ENCODE measurements at regions not wholly inside any gene's neighbourhood (a gene's known extent, or its start where the extent isn't known, plus 50 kb on each side); places are given as distances from the start of the nearest gene placed in this dataset.
"Not testable (repeated sequence)": the region's sequence is repeated elsewhere in the genome, so short reads cannot be mapped to it uniquely, and the experiment has no call there.

DNA sequence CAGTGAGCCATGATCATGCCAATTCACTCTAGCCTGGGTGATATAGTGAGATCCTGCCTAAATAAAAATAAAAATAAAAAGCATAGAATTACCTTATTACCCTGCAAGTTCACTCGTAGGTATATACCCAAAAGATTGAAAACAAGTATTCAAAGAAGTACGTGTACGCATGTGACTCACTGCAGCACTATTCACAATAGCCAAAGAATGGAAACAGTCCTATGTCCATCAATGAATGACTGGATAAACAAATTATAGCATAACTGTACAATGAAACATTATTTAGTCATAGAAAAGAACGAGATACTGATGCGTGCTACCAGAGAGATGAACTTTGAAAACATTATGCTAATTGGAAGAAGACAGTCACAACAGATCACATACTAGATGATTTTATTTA is 204.6 kb upstream of the DIAPH2 start:
- DNase-seq (ENCODE audit: low read depth in 1 of 2, low spot score in 1 of 2), result no peak
- in situ Hi-C loops (cut with HindIII; ENCODE audit: low pct_unique_long_range_greater_than_20kb, low sequenced_read_pairs), result no loop called here
- no peak for TF ChIP-seq JUND (IDR thresholded peaks at IDR 0.05; ENCODE audit: low read depth)

DNA sequence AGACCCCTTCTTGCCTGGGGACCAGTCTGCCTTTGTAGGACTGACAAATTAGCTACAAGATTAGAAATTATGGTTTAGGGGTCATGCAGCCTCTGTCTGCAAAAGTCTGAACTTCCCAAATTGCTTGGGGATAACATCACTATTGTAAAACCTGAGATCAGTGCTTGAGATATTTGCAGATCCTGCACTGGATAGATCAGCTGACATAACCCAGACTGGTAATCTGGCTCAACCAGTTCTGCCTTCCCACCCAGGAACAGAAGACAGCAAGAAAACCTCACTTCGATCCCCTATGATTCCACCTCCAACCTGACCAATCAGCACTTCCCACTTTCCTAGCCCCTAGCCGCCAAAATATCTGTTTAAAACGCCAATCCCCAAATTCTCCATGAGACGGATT is 202.8 kb upstream of the DIAPH2 start:
- no peak for TF ChIP-seq JUND (IDR thresholded peaks at IDR 0.05; ENCODE audit: low read depth)
- DNase-seq (ENCODE audit: low read depth in 1 of 2, low spot score in 1 of 2), result no peak
- in situ Hi-C loops (cut with HindIII; ENCODE audit: low pct_unique_long_range_greater_than_20kb, low sequenced_read_pairs), result no loop called here

DNA sequence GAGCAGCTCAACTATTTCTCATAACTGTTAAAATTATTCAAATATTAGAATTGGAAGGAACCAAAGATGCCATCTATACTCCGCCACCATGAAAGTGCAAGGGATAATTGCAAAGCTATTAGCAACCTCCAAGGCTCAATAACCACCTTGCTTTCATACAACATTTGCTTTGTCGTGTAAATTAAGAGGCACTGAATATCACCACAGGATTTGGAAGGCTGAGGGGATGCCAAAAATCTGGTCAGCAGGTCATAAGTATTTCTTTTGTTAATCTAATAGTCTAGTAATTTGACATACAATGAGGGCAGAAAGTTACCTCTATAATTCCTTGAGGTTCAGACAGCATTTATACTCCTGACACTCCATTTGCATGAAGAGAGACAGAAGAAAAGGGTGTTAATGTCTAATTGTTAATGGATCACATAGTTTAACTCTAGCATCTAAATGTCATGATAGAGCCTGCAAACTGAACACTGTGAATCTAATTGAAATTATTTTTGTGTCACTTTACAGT is 200.9 kb upstream of the DIAPH2 start:
- in situ Hi-C loops (cut with HindIII; ENCODE audit: low pct_unique_long_range_greater_than_20kb, low sequenced_read_pairs), result no loop called here
- no peak for TF ChIP-seq JUND (IDR thresholded peaks at IDR 0.05; ENCODE audit: low read depth)
- no peak for DNase-seq (ENCODE audit: low read depth in 1 of 2, low spot score in 1 of 2)

DNA sequence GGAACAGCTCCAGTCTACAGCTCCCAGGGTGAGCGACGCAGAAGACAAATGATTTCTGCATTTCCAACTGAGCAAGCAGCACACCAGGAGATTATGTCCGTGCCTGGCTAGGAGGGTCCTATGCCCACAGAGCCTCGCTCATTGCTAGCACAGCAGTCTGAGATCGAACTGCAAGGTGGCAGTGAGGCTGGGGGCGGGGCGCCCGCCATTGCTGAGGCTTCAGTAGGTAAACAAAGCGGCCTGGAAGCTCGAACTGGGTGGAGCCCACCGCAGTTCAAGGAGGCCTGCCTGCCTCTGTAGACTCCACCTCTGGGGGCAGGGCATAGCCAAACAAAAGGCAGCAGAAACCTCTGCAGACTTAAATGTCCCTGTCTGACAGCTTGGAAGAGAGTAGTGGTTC is 198.0 kb upstream of the DIAPH2 start:
- in situ Hi-C loops (cut with HindIII; ENCODE audit: low pct_unique_long_range_greater_than_20kb, low sequenced_read_pairs); DNase-seq (ENCODE audit: low read depth in 1 of 2, low spot score in 1 of 2): not testable (repeated sequence)

DNA sequence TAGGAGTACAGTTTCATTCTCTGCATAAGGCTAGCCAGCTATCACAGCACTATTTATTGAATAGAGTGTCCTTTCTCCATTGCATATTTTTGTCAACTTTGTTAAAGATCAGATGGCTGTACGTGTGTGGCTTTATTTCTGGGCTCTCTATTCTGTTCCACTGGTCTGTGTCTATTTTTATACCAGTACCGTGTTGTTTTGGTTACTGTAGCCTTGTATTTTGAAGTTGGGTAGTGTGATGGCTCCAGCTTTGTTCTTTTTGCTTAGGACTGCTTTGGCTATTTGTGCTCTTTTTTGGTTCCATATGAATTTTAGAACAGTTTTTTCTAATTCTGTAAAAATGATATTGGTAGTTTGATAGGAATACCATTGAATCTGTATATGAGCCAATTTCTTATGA is 182.1 kb upstream of the DIAPH2 start:
- no peak for TF ChIP-seq JUND (IDR thresholded peaks at IDR 0.05; ENCODE audit: low read depth)
- in situ Hi-C loops (cut with HindIII; ENCODE audit: low pct_unique_long_range_greater_than_20kb, low sequenced_read_pairs), result no loop called here
- no peak for DNase-seq (ENCODE audit: low read depth in 1 of 2, low spot score in 1 of 2)

DNA sequence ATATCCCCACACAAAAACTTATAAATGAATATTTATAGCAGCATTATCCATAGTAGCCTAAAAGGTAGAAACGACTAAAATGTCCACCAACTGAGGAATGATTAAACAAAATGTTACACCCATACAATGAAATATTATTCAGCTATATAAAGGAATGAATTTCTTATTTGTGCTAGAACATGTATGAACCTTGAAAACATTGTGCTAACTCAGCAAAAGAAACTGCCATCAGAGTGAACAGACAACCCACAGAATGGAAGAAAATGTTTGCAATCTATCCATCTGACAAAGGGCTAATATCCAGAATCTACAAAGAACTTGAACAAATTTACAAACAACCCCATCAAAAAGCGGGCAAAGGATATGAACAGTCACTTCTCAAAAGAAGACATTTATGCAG is 155.3 kb upstream of the DIAPH2 start:
- in situ Hi-C loops (cut with HindIII; ENCODE audit: low pct_unique_long_range_greater_than_20kb, low sequenced_read_pairs); DNase-seq (ENCODE audit: low read depth in 1 of 2, low spot score in 1 of 2): not testable (repeated sequence)

DNA sequence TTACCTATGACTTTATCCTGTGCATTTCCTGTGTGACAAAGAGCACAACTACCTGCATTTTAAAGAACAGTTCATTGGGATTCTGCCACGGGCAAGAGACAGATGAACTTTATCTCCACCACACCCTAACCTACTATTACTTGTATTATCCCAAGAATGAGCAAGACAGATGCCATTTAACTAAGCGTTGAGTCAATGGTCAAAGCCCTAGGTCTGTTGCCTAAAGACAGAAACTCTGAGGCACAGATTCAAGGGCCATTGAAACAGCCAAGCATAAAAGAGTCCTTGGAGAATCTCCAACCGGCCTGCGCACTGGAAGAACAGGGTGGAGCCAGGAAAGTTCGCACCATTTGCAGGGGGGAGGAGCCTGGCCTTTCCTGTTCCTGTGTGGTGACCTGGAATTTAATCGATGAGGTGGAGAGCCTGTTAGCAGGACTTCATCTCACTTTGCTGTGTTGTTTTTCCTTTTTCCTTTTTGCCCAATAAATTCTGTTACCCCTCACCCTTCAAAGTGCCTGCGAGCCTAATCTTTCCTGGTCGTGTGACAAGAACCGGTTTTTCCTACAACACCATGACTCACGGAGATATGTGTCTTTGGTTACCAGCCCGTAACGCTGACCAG is 146.4 kb upstream of the DIAPH2 start:
- TF ChIP-seq JUND (IDR thresholded peaks at IDR 0.05; ENCODE audit: low read depth), result no peak
- DNase-seq (ENCODE audit: low read depth in 1 of 2, low spot score in 1 of 2), result no peak
- in situ Hi-C loops (cut with HindIII; ENCODE audit: low pct_unique_long_range_greater_than_20kb, low sequenced_read_pairs), result no loop called here

- no peak for DNase-seq (ENCODE audit: low read depth in 1 of 2, low spot score in 1 of 2)
- in situ Hi-C loops (cut with HindIII; ENCODE audit: low pct_unique_long_range_greater_than_20kb, low sequenced_read_pairs), result no loop called here
- no peak for TF ChIP-seq JUND (IDR thresholded peaks at IDR 0.05; ENCODE audit: low read depth)
Observed at GRCh38 chrX:96540111-96540631, 144.5 kb upstream of the DIAPH2 start.

- DNase-seq (ENCODE audit: low read depth in 1 of 2, low spot score in 1 of 2), result peak in 1 of 2 experiments; percentile 0
- in situ Hi-C loops (cut with HindIII; ENCODE audit: low pct_unique_long_range_greater_than_20kb, low sequenced_read_pairs), result not testable (repeated sequence)
Observed at GRCh38 chrX:96546281-96546680, 138.4 kb upstream of the DIAPH2 start.

DNA sequence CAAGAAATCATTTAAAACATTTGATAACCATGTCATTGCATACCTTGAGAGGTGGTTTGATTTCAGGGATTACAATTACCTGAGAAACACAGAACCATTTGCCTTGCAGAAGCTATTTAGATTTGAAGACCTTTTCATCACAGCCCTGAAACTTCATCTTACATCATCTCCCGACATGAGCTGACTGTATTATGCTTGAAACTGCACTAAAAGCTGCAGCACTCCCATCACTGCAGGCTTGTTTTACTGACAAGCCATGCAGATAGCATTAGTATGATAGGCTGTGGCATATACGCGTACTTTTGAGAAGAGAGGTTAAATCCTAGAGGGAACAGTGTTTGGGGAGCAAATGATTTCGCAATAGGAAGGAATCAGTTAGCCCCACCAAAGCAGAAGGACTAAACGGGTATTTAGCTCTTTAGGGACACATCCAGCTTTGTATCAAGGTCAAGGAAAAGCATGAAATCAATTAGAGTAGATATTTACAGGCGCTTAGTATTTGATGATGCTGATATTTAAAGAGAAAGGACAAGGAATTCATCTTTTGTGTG is 133.2 kb upstream of the DIAPH2 start:
- TF ChIP-seq JUND (IDR thresholded peaks at IDR 0.05; ENCODE audit: low read depth), result no peak
- in situ Hi-C loops (cut with HindIII; ENCODE audit: low pct_unique_long_range_greater_than_20kb, low sequenced_read_pairs), result no loop called here
- no peak for DNase-seq (ENCODE audit: low read depth in 1 of 2, low spot score in 1 of 2)

- in situ Hi-C loops (cut with HindIII; ENCODE audit: low pct_unique_long_range_greater_than_20kb, low sequenced_read_pairs), result no loop called here
- no peak for DNase-seq (ENCODE audit: low read depth in 1 of 2, low spot score in 1 of 2)
- no peak for TF ChIP-seq JUND (IDR thresholded peaks at IDR 0.05; ENCODE audit: low read depth)
Observed at GRCh38 chrX:96556886-96557285, 127.8 kb upstream of the DIAPH2 start.

DNA sequence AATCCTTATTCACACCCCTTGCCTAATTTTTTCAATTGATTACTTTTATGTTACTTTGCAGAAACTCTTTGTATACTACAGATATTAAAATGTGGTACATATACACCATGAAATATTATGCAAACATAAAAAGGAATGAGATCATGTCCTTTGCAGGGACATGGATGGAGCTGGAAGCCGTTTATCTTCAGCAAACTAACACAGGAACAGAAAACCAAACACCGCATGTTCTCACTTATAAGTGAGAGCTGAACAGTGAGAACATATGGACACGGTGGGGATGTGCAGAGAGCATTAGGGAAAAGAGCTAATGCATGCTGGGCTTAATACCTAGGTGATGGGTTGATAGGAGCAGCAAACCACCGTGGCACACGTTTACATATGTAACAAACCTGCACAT is 123.5 kb upstream of the DIAPH2 start:
- DNase-seq (ENCODE audit: low read depth in 1 of 2, low spot score in 1 of 2); in situ Hi-C loops (cut with HindIII; ENCODE audit: low pct_unique_long_range_greater_than_20kb, low sequenced_read_pairs): not testable (repeated sequence)

DNA sequence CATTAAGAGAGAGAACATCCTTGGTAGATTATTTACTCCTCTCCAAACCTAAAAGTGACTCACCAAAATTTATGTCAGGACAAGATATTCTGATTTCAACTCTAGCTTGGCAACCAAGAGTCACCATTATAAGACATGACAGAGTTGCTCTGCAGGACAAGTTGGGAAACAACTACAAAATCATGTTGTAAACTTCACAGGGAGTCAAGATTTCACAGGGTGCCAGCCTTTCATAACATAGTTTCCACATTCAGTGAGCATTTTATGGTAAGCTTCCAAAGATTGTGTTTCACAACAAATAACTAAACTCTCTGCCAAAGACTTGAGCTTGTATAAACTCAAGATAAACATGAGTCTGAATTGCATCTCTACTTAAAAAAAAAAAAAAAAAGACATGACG is 121.0 kb upstream of the DIAPH2 start:
- in situ Hi-C loops (cut with HindIII; ENCODE audit: low pct_unique_long_range_greater_than_20kb, low sequenced_read_pairs), result no loop called here
- TF ChIP-seq JUND (IDR thresholded peaks at IDR 0.05; ENCODE audit: low read depth), result no peak
- no peak for DNase-seq (ENCODE audit: low read depth in 1 of 2, low spot score in 1 of 2)

DNA sequence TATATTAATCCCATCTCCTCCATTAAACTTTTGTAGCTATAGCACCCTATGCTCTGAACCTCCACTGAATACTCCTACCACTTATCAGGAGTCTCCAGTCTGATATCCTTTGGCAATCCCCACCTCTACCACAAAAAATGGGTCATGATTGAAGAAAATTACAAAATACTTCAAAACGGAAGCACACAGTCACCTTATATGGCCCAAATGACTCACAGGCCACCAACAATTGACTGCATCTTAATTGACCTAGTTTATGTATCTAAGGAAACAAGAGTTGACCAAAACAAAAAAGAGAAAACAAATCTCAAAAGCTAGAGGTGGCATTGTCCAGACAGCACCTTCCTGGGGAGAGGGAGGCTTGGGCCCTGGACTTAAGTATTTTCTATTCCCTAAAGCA is 120.0 kb upstream of the DIAPH2 start:
- in situ Hi-C loops (cut with HindIII; ENCODE audit: low pct_unique_long_range_greater_than_20kb, low sequenced_read_pairs), result no loop called here
- no peak for TF ChIP-seq JUND (IDR thresholded peaks at IDR 0.05; ENCODE audit: low read depth)
- DNase-seq (ENCODE audit: low read depth in 1 of 2, low spot score in 1 of 2), result no peak

Measured in T47D (cell line).